ENCODE measurements at regions not wholly inside any gene's neighbourhood (a gene's known extent, or its start where the extent isn't known, plus 50 kb on each side); places are given as distances from the start of the nearest gene placed in this dataset.

- TF ChIP-seq E2F6 (IDR thresholded peaks at IDR 0.05; ENCODE audit: borderline replicate concordance in 1 of 2, extremely low read depth in 1 of 2, insufficient read depth in 1 of 2, insufficient read length in 1 of 2, low read depth in 1 of 2, low read length in 1 of 2, poor library complexity in 1 of 2, severe bottlenecking in 1 of 2): peak in 1 of 2 experiments; percentile 34
- TF ChIP-seq FOSL1 (tag; conservative IDR thresholded peaks at IDR 0.05): peak; percentile 45
- TF ChIP-seq SIX5 (IDR thresholded peaks at IDR 0.05; ENCODE audit: borderline replicate concordance in 1 of 2, insufficient read depth in 1 of 2, low read depth in 1 of 2, low read length in 2 of 2): no peak
- no peak for TF ChIP-seq NFRKB (IDR thresholded peaks at IDR 0.05; ENCODE audit: low read depth)
- TF ChIP-seq ZNF780A (CRISPR knock-in tag; IDR thresholded peaks at IDR 0.05): no peak
- TF ChIP-seq, protein P1, sequence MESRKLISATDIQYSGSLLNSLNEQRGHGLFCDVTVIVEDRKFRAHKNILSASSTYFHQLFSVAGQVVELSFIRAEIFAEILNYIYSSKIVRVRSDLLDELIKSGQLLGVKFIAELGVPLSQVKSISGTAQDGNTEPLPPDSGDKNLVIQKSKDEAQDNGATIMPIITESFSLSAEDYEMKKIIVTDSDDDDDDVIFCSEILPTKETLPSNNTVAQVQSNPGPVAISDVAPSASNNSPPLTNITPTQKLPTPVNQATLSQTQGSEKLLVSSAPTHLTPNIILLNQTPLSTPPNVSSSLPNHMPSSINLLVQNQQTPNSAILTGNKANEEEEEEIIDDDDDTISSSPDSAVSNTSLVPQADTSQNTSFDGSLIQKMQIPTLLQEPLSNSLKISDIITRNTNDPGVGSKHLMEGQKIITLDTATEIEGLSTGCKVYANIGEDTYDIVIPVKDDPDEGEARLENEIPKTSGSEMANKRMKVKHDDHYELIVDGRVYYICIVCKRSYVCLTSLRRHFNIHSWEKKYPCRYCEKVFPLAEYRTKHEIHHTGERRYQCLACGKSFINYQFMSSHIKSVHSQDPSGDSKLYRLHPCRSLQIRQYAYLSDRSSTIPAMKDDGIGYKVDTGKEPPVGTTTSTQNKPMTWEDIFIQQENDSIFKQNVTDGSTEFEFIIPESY (CRISPR knock-in tag; IDR thresholded peaks at IDR 0.05): no peak
- TF ChIP-seq TCF3 (CRISPR knock-in tag; IDR thresholded peaks at IDR 0.05): no peak
- TF ChIP-seq, protein P2, sequence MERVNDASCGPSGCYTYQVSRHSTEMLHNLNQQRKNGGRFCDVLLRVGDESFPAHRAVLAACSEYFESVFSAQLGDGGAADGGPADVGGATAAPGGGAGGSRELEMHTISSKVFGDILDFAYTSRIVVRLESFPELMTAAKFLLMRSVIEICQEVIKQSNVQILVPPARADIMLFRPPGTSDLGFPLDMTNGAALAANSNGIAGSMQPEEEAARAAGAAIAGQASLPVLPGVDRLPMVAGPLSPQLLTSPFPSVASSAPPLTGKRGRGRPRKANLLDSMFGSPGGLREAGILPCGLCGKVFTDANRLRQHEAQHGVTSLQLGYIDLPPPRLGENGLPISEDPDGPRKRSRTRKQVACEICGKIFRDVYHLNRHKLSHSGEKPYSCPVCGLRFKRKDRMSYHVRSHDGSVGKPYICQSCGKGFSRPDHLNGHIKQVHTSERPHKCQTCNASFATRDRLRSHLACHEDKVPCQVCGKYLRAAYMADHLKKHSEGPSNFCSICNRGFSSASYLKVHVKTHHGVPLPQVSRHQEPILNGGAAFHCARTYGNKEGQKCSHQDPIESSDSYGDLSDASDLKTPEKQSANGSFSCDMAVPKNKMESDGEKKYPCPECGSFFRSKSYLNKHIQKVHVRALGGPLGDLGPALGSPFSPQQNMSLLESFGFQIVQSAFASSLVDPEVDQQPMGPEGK (CRISPR knock-in tag; IDR thresholded peaks at IDR 0.05; ENCODE audit: borderline replicate concordance): no peak
- TF ChIP-seq MAFF (IDR thresholded peaks at IDR 0.05; ENCODE audit: low read length): 0 out of 2 replicates have a peak, but pooled peaks have one; percentile 5
- no peak for TF ChIP-seq TRIM28 (IDR thresholded peaks at IDR 0.05)
- TF ChIP-seq PHF20 (IDR thresholded peaks at IDR 0.05; ENCODE audit: partially characterized antibody): no peak
- TF ChIP-seq NCOA1 (IDR thresholded peaks at IDR 0.05; ENCODE audit: low read depth): no peak
- TF ChIP-seq EHMT2 (IDR thresholded peaks at IDR 0.05): peak; percentile 43; the same call in 1 of the 2 replicates
- TF ChIP-seq NFIC (IDR thresholded peaks at IDR 0.05): peak; percentile 9; the same call in 1 of the 2 replicates
Measured at GRCh38 chr1:196115646-196116045, 492.6 kb downstream of the KCNT2 start (continued).

Data from K562 (cell line).